Neural cell (in vitro differentiated cells): ENCODE measurements at regions not wholly inside any gene's neighbourhood (a gene's known extent, or its start where the extent isn't known, plus 50 kb on each side); places are given as distances from the start of the nearest gene placed in this dataset.

Experiments
- H2AFZ ChIP-seq: fragments of 200-600, 300-800 bp; sonication (generic), shearing (Covaris generic); 2 replicates; pipeline ENCODE4 v1.6.0; 2014; ENCODE audit warnings: low read depth, mild to moderate bottlenecking, antibody characterized with exemption, low read length, moderate library complexity
- H3F3A ChIP-seq: fragments of 200-600 bp; shearing (Covaris generic); 2 replicates; pipeline ENCODE4 v1.6.1; 2016; ENCODE audit warnings: mild to moderate bottlenecking, moderate library complexity, mixed read lengths, antibody characterized with exemption, low read length; ENCODE audit not compliant: insufficient read depth, poor library complexity, severe bottlenecking
- H3K27ac ChIP-seq: fragments of 200-600, 300-800 bp; sonication (generic), shearing (Covaris generic); 2 replicates; pipeline ENCODE4 v1.5.1; 2014; ENCODE audit warnings: mild to moderate bottlenecking, low read length, moderate library complexity
- H3K27me3 ChIP-seq: fragments of 300-800, 200-600 bp; sonication (generic), shearing (Covaris generic); 2 replicates; pipeline ENCODE4 v1.6.0; 2014; ENCODE audit warnings: mild to moderate bottlenecking, low read depth, low read length, moderate library complexity; ENCODE audit not compliant: insufficient read depth
- H3K36me3 ChIP-seq: fragments of 300-800, 200-600 bp; sonication (generic), shearing (Covaris generic); 2 replicates; pipeline ENCODE4 v1.5.1; 2014; ENCODE audit warnings: mild to moderate bottlenecking, antibody characterized with exemption, low read length, moderate library complexity; ENCODE audit not compliant: insufficient read depth
- H3K4me2 ChIP-seq: fragments of 300-800, 200-600 bp; sonication (generic), shearing (Covaris generic); 2 replicates; pipeline ENCODE4 v1.6.0; 2014; ENCODE audit warnings: mild to moderate bottlenecking, low read length
- H3K4me3 ChIP-seq: fragments of 300-800, 200-600 bp; sonication (generic), shearing (Covaris generic); 2 replicates; pipeline ENCODE4 v1.5.1; 2014; ENCODE audit warnings: mild to moderate bottlenecking, low read length, moderate library complexity
- H3K79me2 ChIP-seq: fragments of 200-600 bp; shearing (Covaris generic); replicated peaks from 2 replicates; pipeline ENCODE4 v1.6.0; 2014; ENCODE audit warnings: mild to moderate bottlenecking, low read length, moderate library complexity; ENCODE audit not compliant: insufficient read depth
- H3K9ac ChIP-seq: fragments of 300-800, 200-600 bp; sonication (generic), shearing (Covaris generic); 2 replicates; pipeline ENCODE4 v1.6.1; 2016; ENCODE audit warnings: mild to moderate bottlenecking, low read length, mixed read lengths
- H3K9me2 ChIP-seq: fragments of 200-600 bp; shearing (Covaris generic); 2 replicates; pipeline ENCODE4 v1.6.1; 2016; ENCODE audit warnings: mild to moderate bottlenecking, low read length, mixed read lengths; ENCODE audit not compliant: insufficient read depth
- H3K9me3 ChIP-seq: fragments of 200-600, 300-800 bp; sonication (generic), shearing (Covaris generic); 2 replicates; pipeline ENCODE4 v1.6.1; 2016; ENCODE audit warnings: mild to moderate bottlenecking, mixed run types, low read length, moderate library complexity, mixed read lengths
- H4K20me1 ChIP-seq: fragments of 200-600 bp; shearing (Covaris generic); 2 replicates; pipeline ENCODE4 v1.6.1; 2016; ENCODE audit warnings: mild to moderate bottlenecking, mixed run types; ENCODE audit not compliant: insufficient read depth
- CTCF ChIP-seq: fragments of 450-650 bp; IDR thresholded peaks from 2 replicates; pipeline ENCODE4 v1.5.1; 2014; ENCODE audit warnings: antibody characterized with exemption, mild to moderate bottlenecking, moderate library complexity; ENCODE audit not compliant: poor library complexity, severe bottlenecking
- EP300 ChIP-seq: fragments of 450-650 bp; conservative IDR thresholded peaks from 2 replicates; pipeline ENCODE4 v1.6.1; 2014; ENCODE audit warnings: antibody characterized with exemption, mild to moderate bottlenecking, moderate library complexity; ENCODE audit not compliant: poor library complexity, severe bottlenecking
- EZH2 ChIP-seq: fragments of 200-600, 300-800 bp; shearing (Covaris generic), sonication (generic); IDR thresholded peaks from 2 replicates; pipeline ENCODE4 v1.6.1; 2014; ENCODE audit warnings: antibody characterized with exemption, low read length, borderline replicate concordance, mild to moderate bottlenecking; ENCODE audit not compliant: insufficient read depth, poor library complexity, severe bottlenecking
- MXI1 ChIP-seq: fragments of 450-650 bp; conservative IDR thresholded peaks from 2 replicates; pipeline ENCODE4 v1.6.1; 2014; ENCODE audit warnings: antibody characterized with exemption, mild to moderate bottlenecking; ENCODE audit not compliant: poor library complexity, severe bottlenecking
- POLR2AphosphoS5 ChIP-seq: IDR thresholded peaks from 2 replicates; pipeline ENCODE4 v1.6.1; 2012
- RAD21 ChIP-seq: fragments of 450-650 bp; conservative IDR thresholded peaks from 2 replicates; pipeline ENCODE4 v1.6.1; 2014; ENCODE audit warnings: antibody characterized with exemption, mild to moderate bottlenecking, moderate library complexity
- REST ChIP-seq: IDR thresholded peaks from 2 replicates; pipeline ENCODE4 v1.6.1; 2012; ENCODE audit warnings: borderline replicate concordance
- SMC3 ChIP-seq: fragments of 450-650 bp; conservative IDR thresholded peaks from 2 replicates; pipeline ENCODE4 v1.6.1; 2014; ENCODE audit warnings: antibody characterized with exemption, mild to moderate bottlenecking, moderate library complexity; ENCODE audit not compliant: poor library complexity
- TAF1 ChIP-seq: IDR thresholded peaks from 2 replicates; pipeline ENCODE4 v1.6.1; 2012; ENCODE audit warnings: low read depth

GRCh38 chr5:103910786-103911185 lies 348.2 kb upstream of the NUDT12 start:
- no peaks in the 10 kb centered on the region for H3K9me2 ChIP-seq
- no peaks in the 10 kb centered on the region for H3K36me3 ChIP-seq
- H3K79me2 ChIP-seq = no peaks in the 10 kb centered on the region
- H3K27ac ChIP-seq = no peak overlapping the region
- H3K4me3 ChIP-seq = no peak overlapping the region
- no peaks in the 10 kb centered on the region for H4K20me1 ChIP-seq
- H3K4me2 ChIP-seq = no peak overlapping the region
- no peak overlapping the region for H2AFZ ChIP-seq
- H3K9ac ChIP-seq = no peak overlapping the region
- TF ChIP-seq EP300 (no peak), REST (no peak), POLR2AphosphoS5 (no peak), RAD21 (no peak), SMC3 (no peak), MXI1 (no peak), TAF1 (no peak), CTCF (no peak), EZH2 (no peak)
- no peaks in the 10 kb centered on the region for H3K27me3 ChIP-seq
- H3F3A ChIP-seq = no peaks in the 10 kb centered on the region
- no peaks in the 10 kb centered on the region for H3K9me3 ChIP-seq

- no peak overlapping the region for H3K4me3 ChIP-seq
- H3K9ac ChIP-seq = no peak overlapping the region
- H3F3A ChIP-seq = no peaks in the 10 kb centered on the region
- no peak overlapping the region for H2AFZ ChIP-seq
- H4K20me1 ChIP-seq = no peaks in the 10 kb centered on the region
- H3K36me3 ChIP-seq = no peaks in the 10 kb centered on the region
- no peaks in the 10 kb centered on the region for H3K27me3 ChIP-seq
- H3K27ac ChIP-seq = no peak overlapping the region
- H3K9me3 ChIP-seq = no peaks in the 10 kb centered on the region
- H3K4me2 ChIP-seq = no peak overlapping the region
- TF ChIP-seq POLR2AphosphoS5 (no peak), EP300 (no peak), RAD21 (no peak), EZH2 (no peak), SMC3 (no peak)
- no peaks in the 10 kb centered on the region for H3K79me2 ChIP-seq
- H3K9me2 ChIP-seq = no peaks in the 10 kb centered on the region
Measured at GRCh38 chr5:103910011-103910410, 347.4 kb upstream of the NUDT12 start.
